ENCODE measurements at regions not wholly inside any gene's neighbourhood (a gene's known extent, or its start where the extent isn't known, plus 50 kb on each side); places are given as distances from the start of the nearest gene placed in this dataset.

DNA sequence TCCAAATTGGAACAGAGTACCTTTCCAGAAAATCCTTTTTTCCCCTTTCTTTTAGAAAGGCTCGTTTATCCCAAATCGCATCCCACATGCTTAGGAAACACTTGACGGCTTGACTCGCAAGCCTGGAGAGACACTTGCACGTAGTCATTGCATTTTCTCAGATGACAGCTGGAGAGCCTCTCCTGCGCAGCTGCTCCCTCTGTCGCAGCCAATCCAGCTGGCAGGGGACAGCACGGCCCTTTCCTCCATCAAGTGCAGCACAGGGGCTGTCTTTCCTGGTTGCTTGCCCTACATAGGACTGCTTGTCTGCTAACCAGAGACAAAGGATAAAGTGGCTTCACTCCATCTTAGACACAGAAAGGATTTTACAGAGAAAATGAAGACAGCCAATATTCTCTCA, 77.6 kb upstream of the RGS17 start:
- no peak for DNase-seq

- DNase-seq, result no peak
Observed at GRCh38 chr6:153207617-153208016, 76.5 kb upstream of the RGS17 start.

DNA sequence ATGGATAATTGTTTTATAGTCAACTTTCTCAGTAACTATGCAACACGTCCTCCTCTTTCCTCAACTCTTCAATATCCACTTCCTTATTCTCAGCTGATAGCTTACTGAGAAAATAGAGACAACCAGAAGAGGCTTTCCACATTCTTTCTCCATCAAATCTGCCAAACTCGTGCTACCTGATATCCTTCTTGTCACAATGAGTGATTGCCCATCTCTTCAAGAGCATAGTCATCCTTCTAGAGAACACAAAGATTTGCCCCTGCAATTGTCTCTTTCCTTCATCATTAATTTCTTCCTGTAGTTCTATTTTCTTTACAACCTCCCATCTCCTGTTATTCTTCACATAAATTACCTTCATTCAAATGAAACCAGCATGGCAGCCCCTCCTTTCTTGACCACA, 75.9 kb upstream of the RGS17 start:
- no peak for DNase-seq

DNA sequence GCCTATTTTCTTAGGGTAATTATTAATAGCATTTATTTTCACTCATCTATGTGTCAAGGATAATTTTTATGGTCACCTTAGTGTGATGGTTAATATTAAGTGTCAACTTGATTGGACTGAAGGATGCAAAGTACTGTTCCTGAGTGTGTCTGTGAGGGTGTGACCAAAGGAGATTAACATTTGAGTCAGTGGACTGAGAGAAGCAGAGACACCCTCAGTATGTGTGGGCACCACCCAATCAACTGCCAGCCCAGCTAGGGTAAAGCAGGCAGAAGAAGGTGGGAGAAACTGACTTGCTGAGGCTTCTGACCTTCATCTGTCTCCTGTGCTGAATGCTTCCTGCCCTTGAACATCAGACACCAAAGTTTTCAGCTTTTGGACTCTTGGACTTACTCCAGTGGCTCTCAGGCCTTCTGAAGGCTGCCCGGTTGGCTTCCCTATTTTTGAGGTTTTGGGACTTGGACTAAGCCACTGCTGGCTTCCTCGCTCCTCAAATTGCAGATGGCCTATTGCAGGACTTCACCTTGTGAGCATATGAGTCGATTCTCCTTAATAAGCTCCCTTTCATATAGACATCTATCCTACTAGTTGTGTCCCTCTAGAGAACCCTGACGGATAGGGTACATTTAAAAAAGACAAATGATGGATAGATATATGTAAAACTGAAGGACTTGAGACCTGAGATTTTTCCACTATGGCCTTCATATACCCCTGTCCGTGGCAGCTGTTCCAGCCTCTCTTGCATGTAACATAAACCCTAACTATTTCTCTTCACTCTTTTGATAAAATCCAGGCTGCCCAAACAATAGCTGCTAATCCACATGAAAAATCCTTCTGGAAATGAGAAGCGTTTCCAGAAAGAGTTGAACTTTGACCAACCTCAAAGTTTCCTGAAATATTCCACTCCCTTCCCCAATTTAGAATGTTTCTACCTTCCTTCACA, 62.1 kb upstream of the RGS17 start:
- DNase-seq, result no peak

DNA sequence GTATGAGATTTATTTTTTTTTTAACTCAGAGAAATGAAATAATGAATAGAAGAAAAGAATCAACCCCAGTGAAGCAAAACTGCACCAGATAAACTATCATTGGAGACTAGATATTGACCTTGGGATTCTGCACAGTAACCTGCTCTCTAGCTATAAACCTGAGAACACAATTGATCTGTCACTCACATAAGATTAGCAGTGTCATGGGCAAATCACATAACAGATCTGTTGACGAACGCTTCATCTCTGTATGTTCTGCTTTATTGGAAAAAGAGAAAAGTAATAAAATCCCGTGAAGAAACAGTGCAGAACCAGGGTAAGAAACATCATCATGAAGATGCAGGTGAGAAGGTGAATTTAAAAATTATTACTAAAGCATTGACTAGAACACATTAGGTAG, 52.8 kb upstream of the RGS17 start:
- DNase-seq, result no peak
